Skeletal muscle cell (primary cell): ENCODE measurements at regions not wholly inside any gene's neighbourhood (a gene's known extent, or its start where the extent isn't known, plus 50 kb on each side); places are given as distances from the start of the nearest gene placed in this dataset.

Source experiments
- DNase-seq: peaks from one replicate; pipeline ENCODE4 v3.0.0-alpha.2; 2010; ENCODE audit warnings: low read depth
- H3K4me3 ChIP-seq: 2 replicates; pipeline ENCODE4 v1.5.1; 2011; ENCODE audit warnings: low read depth, mild to moderate bottlenecking, control low read depth, low read length, moderate library complexity

DNA sequence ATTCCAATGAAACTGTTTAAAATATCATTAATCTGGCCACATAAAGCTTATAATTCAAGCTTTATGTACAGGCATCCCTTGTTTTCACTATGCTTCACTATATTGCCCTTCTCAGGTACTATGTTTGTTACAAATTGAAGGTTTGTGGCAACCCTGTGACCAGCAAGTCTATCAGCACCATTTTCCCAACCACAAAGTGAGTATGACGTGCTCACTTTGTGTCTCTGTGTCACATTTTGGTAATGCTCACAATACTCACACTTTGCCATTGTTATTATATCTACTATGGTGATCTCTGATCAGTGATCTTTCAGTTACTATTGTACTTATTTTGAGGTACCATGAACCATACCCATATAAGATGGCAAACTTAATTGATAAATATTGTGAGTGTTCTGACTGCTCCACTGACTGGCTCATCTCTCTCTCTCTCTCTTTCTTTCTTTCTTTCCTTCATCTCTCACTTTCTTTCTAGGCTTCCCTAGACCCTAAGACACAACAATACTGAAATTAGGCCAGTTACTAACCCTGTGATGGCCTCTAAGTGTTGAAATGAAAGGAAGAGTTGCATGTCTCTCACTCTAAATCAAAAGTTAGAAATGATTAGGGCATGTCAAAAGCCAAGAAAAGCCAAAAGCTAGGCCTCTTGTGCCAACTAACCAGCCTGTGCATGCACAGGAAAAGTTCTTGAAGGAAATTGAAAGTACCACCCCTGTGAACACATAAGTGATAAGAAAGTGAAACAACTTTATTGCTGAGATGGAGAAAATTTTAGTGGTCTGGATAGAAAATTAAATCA, 227.9 kb downstream of the BCAS1 start:
- no peak overlapping the region for H3K4me3 ChIP-seq
- DNase-seq = no peak

DNA sequence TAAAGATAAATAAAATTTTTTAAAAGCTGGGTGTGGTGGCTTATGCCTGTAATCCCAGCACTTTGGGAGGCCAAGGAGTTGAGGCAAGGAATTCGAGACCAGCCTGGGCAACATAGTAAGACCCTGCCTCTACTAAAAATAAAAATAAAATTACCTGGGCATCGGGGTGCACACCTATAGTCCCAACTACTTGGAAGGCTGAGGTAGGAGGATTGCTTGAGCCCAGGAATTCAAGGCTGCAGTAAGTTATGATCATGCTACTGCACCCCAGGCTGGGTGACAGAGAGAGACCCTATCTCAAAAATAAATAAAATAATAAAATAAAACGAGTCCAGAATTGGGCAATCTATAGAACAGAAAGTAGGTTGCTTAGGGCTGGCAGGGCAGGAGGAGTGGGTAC, 228.7 kb downstream of the BCAS1 start:
- no peak for DNase-seq

DNA sequence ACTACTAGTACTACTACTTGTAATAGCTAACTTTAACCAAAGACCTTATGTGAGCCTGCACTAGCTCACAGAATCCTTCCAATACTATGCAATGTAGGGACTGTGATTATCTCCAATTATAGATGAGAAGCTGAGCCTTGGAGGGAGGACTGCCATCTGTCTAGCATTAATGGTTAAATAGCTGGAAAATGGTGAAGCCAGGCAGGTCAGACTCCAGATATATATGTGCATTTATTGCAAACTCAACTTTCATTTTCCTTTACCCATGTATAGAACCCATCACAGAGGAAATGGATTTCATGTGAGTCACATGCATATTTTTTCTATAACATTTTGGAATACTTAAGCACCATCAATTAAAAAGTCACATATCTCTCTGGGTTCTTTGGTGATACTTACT, 229.9 kb downstream of the BCAS1 start:
- no peak for DNase-seq
- H3K4me3 ChIP-seq = no peak overlapping the region

More for the DNA sequence above, 228.7 kb downstream of the BCAS1 start:
- H3K4me3 ChIP-seq = no peak overlapping the region

DNA sequence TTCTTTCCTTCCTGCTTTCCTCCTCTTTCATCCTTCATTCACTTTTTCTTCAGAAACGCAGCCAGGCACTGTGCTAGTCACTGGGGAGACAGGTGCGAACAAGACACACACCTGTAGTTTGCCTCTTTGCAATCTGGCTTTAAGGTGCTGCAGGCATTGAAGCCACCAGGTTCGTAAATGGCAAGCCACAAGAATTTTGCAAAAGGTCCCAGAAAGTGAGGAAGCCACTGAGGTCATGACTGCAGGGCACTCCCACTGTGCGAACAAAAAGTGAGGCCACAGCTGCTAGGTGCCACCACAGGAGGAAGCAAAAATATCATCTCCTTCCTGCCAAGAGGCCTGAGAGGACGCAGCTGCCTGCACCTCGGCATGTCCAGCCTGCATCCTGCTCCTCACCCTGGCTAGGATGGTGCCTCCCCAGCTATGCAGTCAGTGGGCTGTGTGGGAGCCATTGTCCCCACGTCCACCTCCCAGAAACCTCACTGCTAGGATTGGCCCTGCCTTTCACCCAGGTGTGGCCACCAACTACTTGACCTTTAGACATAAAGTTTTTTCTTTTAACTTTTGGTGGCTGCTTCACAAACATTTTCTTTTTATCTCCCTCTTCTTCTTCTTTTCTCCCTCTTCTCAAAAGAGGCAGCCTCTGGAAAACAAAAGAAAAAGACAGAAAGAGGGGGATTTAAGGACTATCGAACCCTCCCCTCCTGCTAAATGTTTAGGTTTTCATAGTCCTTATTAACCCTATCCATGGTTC, 230.8 kb downstream of the BCAS1 start:
- DNase-seq = no peak
- H3K4me3 ChIP-seq = no peak overlapping the region

DNA sequence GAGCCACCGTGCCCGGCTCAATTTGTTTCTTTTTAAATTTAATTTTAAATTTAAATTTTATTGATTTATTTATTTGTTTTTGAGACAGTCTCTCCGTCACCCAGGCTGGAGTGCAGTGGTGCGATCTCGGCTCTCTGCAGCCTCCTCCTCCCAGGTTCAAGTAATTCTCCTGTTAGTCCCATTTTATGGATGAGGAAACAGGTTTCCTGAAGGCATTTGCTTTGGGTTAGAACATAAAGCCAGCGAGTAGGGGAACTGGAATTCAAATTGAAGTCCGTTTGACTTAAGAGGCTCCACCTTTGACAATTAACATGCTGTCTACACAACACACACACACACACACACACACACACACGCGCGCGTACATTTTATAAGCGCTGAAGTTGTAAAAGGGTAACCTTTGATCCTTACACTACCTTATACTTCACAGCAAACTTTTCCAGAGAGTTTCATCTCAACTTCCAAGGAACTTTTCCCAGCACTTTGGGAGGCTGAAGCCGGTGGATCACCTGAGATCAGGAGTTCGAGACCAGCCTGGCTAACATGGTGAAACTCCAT, 232.0 kb downstream of the BCAS1 start:
- no peak for DNase-seq

DNA sequence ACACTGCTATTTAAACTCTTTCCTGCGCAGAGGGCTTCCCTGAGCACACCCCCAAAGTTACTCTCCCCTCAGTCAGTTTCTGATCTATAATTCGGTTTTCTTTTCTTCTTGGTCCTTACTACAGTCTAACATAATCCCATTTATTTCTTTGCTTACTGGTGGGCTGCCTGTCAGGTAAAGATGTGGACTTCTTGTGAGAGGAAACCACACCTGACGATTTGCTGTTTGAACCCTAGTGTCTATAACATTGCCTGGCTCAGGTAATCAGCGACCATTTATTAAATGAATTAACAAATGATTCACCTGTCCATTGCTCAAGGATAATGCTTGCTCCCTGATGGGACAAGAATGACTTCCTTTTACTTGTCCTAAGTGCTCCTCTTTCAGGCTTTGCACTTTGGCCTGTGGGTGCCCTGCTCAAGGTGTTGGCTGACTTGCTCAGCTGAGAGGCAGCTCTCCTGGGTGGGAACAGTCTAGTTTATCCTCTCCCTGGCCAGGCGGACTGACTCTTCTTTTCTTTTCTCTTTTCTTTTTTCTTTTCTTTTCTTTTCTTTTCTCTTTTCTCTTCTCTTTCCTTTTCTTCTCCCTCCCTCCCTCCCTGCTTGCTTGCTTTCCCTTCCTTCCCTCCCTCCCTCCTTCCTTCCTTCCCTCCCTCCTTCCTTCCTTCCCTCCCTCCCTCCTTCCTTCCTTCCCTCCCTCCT, 233.1 kb downstream of the BCAS1 start:
- no peak for DNase-seq

More for the DNA sequence above, 232.0 kb downstream of the BCAS1 start:
- no peak overlapping the region for H3K4me3 ChIP-seq

DNA sequence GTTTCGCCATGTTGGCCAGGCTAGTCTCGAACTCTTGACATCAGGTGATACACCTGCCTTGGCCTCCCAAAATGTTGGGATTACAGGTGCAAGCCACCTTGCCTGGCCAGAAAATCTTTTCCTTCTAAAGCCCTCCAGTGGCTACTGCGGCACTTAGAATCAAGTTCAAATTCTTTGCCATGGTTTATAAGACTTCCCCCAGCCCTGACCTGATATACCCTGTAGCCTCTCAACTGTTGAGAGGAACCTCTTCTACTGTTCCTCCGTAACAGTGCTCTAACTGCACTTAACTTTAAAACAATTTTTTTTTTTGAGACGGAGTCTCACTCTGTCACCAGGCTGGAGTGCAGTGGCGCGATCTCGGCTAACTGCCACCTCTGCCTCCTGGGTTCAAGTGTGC, 235.6 kb downstream of the BCAS1 start:
- DNase-seq = no peak
- H3K4me3 ChIP-seq = no peak overlapping the region

More for the DNA sequence above, 233.1 kb downstream of the BCAS1 start:
- no peak overlapping the region for H3K4me3 ChIP-seq

DNA sequence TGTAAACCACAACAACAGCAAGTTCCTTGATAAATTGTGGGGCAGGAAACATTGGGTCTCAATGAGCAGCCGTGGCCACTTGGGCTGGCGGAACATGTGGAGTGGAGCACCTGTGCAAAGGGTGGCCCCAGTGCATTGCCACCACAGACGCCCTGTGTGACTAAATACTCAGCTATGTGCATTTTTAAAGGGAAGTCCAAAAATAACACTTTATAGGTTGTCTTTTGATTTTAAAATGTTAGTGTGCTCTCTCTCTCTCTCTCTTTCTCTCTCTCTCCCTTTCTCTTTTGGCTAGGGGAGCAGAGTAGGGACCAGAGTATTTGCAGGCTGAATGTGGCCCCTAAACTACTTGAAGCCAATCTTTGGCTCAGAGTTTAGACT, 236.3 kb downstream of the BCAS1 start:
- no peak overlapping the region for H3K4me3 ChIP-seq
- no peak for DNase-seq

DNA sequence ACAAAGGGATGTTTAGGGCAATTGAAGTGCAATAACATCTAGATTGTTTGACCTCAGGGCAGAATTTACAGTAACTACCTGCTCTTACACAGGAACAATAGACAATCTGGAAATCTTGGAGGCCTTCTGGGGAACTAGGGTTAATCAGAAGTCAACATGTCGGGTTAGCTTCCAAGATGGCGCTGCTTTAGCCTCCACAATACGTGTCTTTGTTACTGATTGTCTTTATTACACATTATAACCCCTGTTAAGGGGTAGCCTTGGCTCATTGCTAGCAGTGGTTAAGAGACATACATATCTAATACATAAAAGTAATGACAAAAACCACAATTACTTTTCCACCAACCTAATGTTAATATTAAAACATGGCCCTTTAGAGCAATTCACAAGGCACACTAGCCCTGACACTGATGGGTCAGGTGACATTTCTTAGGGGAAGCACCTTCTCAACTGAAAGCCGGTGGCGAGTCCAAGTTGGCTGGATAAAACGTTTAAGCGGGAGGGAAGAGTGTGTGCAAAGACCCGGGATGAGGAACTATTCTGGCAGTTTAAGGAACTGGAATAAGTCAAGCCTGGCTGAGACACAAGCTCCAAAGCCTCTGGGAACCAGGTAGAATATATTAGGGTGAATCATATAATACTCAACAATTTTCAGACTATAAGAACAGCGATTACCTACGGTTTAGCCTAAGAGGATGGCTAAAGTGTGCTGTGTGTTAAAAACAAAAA, 236.9 kb downstream of the BCAS1 start:
- H3K4me3 ChIP-seq = no peak overlapping the region
- no peak for DNase-seq

DNA sequence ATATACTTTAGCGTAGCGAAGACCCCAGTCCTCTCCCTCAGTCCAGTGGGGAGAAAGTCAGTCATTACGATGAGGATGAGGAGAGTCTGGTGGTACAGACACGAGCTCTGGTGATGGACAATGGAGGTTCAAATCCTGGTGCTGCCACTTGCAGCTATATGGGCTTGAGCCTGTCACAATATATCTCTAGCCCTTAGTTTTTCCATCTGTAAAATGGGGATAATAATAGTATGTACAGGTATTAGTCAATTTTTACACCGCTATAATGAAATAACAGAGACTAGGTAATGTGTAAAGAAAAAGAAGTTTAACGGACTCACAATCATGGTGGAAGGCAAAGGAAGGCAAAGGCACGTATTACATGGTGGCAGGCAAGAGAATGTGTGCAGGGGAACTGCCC, 237.9 kb downstream of the BCAS1 start:
- DNase-seq = no peak
- H3K4me3 ChIP-seq = no peak overlapping the region

DNA sequence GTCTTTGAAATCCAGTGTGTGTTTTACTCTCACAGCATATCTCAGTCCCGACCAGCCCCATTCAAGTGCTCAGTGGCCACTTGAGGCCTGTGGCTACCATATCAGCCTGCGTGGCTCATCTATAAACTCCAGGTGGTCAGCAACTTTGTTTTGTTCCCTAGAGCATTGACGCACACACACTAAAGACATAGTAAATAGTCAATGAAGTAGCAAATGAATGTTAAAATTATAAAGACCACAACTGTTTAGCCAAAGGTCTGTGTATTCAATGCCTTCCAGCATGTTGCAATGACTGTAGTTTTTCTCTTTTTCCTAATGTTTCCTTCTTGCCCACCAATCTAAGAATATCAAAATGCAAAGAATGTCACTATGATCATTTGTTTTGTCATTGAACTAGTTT, 238.2 kb upstream of the ZNF217 start:
- DNase-seq = no peak

DNA sequence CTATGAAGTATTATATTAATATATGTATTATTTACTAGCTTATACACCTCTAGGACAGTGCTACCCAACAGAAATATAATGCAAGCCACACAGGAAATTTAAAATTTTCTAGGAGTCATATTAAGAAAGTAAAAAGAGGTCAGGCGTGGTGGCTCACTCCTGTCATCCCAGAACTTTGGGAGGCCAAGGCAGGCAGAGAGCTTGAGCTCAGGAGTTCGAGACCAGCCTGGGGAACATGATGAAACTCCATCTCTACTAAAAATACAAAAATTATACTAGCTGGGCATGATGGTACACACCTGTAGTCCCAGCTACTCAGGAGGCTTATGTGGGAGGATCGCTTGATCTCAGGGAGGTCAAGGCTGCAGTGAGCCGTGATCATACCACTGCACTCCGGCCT, 237.6 kb upstream of the ZNF217 start:
- H3K4me3 ChIP-seq = no peak overlapping the region
- no peak for DNase-seq

More for the DNA sequence above, 238.2 kb upstream of the ZNF217 start:
- H3K4me3 ChIP-seq = no peak overlapping the region

DNA sequence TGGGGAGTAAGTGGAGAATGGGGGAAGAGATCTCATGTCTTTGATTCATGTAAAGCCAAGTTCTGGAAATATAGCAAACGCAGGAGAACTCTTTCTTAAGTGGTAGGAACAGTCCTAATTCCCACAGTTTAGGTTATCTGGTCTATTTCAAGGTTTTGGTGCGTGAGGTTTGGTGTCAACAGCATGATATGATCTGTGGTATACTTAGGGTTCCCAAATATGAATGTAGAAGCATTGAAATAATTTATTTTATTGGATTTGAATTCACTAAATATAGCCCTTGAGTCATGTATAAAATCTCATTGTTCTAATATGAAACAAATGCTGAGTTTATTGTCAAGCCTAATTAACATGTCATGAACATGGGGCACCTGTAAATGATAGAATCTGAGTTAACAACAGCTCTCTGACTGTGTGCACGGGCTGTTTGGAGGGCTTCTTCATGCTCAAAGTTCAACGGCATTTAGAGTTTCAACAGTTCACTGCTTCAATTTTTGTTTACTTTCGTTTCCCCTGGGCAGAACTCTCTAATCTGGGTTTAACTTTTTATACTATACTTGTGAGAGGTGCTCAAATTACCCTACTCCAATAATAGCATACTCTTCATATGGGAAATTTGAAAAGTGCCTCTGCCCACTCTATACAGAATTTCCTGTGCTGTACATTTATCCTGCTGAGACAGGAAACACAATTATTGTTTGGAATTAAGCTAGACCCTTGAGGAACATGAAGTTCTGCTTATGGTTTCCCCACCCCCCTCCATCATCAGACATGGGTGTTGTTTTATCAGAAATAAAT, 236.3 kb upstream of the ZNF217 start:
- peak; percentile 44 for DNase-seq
- peak overlapping the region; percentile 23 for H3K4me3 ChIP-seq

DNA sequence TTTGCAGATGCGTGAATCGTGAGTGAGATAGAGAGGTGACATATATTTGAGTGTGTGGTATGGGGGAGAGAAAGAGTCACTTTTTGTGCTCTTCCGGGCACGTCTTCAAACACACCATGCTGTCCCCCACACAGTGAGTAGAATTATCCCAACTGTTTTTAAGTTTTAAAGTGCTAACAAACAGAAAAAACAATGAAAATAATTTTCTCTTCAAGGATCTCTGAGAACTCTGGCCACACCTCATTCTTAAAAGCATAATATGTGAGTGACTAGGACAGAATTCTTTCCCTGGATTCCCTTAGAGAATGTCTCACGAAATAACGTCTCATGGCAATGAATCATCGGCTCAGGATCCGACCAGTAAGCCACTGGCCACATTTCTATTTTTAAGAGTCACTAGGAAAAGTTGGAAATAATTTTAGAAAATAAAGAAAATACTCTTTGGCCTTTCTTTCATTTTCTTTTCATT, 235.7 kb upstream of the ZNF217 start:
- peak; percentile 91 for DNase-seq
- peak overlapping the region; percentile 34 for H3K4me3 ChIP-seq

DNA sequence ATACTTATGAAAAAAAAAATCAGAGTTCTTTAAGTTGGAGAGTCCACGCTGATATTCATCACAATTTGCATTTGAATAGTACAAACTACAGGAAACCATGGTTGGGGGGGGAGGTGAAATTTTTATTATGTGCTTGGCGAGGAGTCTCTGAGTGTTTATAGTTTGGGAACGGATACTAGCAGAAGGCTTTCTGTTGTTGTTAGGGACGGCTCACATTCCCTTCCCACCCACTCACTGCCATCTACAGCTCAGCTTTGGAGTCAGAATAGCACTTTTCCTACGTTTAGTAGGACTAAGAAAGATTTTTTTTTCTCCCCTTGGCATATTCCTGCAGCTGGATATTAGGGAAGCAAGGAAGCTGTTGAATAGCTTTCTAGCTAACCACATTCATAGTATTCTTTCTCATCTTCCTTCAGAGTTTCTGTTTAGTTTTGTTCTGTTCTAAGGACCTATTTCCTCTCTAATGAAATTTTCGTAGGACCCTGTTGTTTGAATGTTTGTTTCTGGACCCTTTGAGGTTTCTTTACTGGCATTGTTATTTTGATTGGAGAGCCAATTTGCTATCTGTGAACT, 235.1 kb upstream of the ZNF217 start:
- H3K4me3 ChIP-seq = peak overlapping the region; percentile 34
- peak; percentile 92 for DNase-seq

DNA sequence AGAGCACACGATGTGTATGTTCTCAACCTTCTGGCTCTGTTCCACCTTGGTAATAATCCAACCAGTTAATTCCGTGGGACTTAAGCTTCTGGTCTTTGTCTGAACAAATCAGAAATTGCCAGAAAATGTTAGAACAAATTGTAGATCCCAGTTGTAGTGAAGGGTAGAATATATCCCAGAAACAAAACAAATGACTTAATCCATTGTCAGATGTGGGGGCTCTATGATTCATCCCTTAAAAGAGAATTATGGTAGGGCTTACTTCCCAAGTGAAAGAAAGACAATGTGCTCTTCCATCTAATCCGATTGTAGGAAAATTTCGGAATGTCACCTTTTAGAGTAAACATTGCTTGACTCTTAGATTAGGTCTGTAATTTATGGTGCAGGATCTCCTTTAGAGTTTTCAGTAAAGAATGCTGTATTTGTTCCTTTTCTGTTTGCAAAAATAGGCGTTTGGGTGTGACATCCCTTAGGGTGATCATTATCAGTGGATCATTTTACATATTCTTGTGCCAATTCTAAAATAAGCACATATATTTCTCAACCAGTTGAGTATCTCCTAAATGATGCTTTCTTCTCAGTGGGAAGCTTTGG, 234.5 kb upstream of the ZNF217 start:
- H3K4me3 ChIP-seq = peak overlapping the region; percentile 34
- peak; percentile 100 for DNase-seq

DNA sequence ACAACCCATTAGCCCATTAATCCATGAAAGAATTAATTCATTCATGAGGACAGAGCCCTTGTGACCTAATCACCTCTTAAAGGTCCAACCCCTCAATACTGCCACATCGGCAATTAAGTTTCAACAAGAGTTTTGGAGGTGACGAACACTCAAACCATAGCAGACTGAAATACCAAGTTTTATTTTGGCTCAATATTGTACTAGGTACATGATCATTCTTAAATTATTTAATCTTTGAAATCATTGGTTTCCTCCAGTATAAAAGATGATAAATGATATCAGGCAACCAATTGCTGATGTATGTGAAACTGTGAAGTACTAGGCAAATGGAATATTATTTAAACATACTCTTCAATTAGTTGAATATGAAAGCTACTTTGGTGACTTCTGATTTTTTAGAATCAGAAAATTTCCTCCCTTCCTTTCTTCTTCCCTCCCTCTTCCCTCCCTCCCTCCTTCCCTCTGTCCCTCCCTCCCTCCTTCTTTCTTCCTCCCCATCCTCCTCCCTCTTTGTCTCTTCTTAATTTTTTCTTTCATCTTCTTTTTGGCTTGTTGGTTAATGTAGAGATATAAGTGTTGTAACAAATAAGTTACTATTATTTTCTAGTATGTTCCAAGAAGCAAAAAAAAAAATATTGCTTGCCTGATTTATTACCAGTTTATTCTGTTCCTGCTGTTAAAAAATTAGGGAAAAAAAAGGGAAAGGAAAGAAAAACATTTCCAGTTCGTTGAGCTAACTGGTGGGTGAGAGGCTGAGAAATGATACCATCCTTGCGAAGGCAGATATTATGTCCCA, 233.9 kb upstream of the ZNF217 start:
- H3K4me3 ChIP-seq = no peak overlapping the region

More for the DNA sequence above, 233.9 kb upstream of the ZNF217 start:
- no peak for DNase-seq
